Testis (tissue), 2 donors: ENCODE measurements at regions not wholly inside any gene's neighbourhood (a gene's known extent, or its start where the extent isn't known, plus 50 kb on each side); places are given as distances from the start of the nearest gene placed in this dataset.

ENCODE experiments used
- DNase-seq: peaks from one replicate; pipeline ENCODE4 v3.0.0-alpha.2; 2019
- H3K27ac ChIP-seq, 2 donors: fragments of 200-600 bp; sonication (generic); one replicate each; pipeline ENCODE4 v1.5.1; 2019
- H3K27me3 ChIP-seq: fragments of 200-600 bp; sonication (generic); one replicate; pipeline ENCODE4 v1.5.1; 2019
- H3K36me3 ChIP-seq: fragments of 200-600 bp; sonication (generic); one replicate; pipeline ENCODE4 v1.5.1; 2017; ENCODE audit warnings: low read depth; ENCODE audit errors: missing control alignments
- H3K4me1 ChIP-seq: fragments of 200-600 bp; sonication (generic); one replicate; pipeline ENCODE4 v1.5.1; 2019
- H3K4me3 ChIP-seq, 2 donors: fragments of 200-600 bp; sonication (generic); one replicate each; pipeline ENCODE4 v1.5.1; 2017 to 2019
- H3K9me3 ChIP-seq: fragments of 200-600 bp; sonication (generic); one replicate; pipeline ENCODE4 v1.5.1; 2017
- POLR2A ChIP-seq: fragments of 450-650 bp; IDR thresholded peaks from one replicate; pipeline ENCODE4 v1.6.1; 2017; ENCODE audit warnings: antibody characterized with exemption, mild to moderate bottlenecking, moderate library complexity
- WGBS, 2 donors: methylation state at CpG; one replicate each; pipeline ENCODE4 v1.1.5; 2018; 5-methylcytosine and 5-hydroxymethylcytosine counted together
- intact Hi-C: fragments of 100-400 bp; cut with DNase I; formaldehyde crosslinking; loops from one replicate; pipeline ENCODE4 v1.15.1; 2023; ENCODE audit warnings: low total_unique reads
- TF ChIP-seq, protein P1 (sequence below), 3 experiments: fragments of 450-650 bp in 2 of 3; fragments of 200-600 bp in 1 of 3; sonication (generic) in 1 of 3; IDR thresholded peaks; one replicate each; pipeline ENCODE4 v1.5.1; 2016 to 2019; ENCODE audit warnings: antibody characterized with exemption in 3 of 3, mild to moderate bottlenecking in 2 of 3, moderate library complexity in 1 of 3

DNA sequence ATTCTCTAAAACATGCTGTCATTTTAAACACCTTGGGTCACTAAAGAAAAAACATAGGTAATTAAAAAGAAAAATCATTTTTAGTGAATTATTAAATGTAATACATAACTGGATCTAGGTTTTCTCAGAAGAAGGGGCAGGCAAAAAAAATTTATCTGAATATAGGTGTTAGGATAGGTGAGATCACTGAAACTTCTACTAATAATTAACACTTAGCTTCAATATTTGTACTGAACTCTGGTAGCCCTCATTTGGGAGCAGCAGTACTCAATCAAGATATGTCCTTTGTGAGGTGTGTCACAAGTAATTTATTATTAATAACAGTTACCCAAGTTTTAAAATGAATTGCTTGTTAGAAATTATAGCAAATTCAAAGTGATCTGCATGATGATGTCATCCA is 103.6 kb downstream of the ATP23 start:
- H3K9me3 ChIP-seq = no peaks in the 10 kb centered on the region
- no peak for DNase-seq
- H3K36me3 ChIP-seq = no peaks in the 10 kb centered on the region
- H3K4me3 ChIP-seq = no peak overlapping the region
- H3K27me3 ChIP-seq = no peaks in the 10 kb centered on the region
- TF ChIP-seq, protein P1, sequence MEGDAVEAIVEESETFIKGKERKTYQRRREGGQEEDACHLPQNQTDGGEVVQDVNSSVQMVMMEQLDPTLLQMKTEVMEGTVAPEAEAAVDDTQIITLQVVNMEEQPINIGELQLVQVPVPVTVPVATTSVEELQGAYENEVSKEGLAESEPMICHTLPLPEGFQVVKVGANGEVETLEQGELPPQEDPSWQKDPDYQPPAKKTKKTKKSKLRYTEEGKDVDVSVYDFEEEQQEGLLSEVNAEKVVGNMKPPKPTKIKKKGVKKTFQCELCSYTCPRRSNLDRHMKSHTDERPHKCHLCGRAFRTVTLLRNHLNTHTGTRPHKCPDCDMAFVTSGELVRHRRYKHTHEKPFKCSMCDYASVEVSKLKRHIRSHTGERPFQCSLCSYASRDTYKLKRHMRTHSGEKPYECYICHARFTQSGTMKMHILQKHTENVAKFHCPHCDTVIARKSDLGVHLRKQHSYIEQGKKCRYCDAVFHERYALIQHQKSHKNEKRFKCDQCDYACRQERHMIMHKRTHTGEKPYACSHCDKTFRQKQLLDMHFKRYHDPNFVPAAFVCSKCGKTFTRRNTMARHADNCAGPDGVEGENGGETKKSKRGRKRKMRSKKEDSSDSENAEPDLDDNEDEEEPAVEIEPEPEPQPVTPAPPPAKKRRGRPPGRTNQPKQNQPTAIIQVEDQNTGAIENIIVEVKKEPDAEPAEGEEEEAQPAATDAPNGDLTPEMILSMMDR (IDR thresholded peaks at IDR 0.05) = no peak
- TF ChIP-seq POLR2A = no peak
- no peaks in the 10 kb centered on the region for H3K4me1 ChIP-seq
- no peak overlapping the region for H3K27ac ChIP-seq
- intact Hi-C loops = no loop called here

DNA sequence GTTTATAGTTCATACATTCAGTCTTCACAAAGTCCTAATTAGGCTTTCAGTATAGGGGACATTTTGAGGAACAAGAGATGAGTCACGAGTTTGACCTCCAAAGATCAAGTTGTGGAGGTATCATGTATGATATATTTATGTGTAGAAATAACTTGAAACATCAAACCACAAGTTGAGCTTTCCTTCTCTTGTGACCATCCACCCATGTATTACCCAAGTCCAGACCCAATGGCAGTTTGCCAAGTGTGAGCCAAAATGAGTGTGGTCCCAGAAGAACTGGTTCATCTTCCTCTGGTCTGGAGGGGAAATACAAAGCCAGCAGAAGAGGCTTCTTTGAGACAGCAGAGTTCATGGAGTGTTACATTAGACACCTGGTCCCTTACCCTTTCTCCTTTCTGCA is 104.9 kb downstream of the ATP23 start:
- Histone ChIP-seq H3K36me3 (no peaks in the 10 kb centered on the region), H3K4me3 (no peak overlapping the region), H3K27me3 (no peaks in the 10 kb centered on the region), H3K27ac (no peak overlapping the region), H3K9me3 (no peaks in the 10 kb centered on the region), H3K4me1 (no peaks in the 10 kb centered on the region)
- WGBS, 2 donors = 48 to 57% methylated on average over 1 of the region's 1 CpG
- no peak for DNase-seq
- TF ChIP-seq, protein P1 (IDR thresholded peaks at IDR 0.05) = no peak
- TF ChIP-seq POLR2A = no peak
- intact Hi-C loops = no loop called here

DNA sequence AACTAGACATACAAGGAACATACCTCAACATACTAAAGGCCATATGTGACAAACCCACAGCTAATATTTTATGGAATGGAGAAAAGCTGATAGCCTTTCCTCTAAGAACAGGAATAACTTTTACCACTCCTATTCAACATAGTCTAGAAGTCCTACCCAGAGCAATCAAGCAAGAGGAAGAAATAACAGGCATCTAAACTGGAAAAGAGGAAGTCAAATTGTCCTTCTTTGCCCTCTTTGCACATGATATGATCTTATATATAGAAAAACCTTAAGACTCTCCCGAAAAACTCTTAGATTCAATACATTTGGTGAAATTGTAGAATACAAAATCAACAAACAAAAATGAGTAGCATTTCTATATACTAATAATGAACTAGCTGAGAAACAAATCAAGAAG is 110.0 kb downstream of the ATP23 start:
- intact Hi-C loops = no loop called here
- 28 to 34% methylated on average over 1 of the region's 1 CpG for WGBS, 2 donors
- Histone ChIP-seq H3K4me1 (no peaks in the 10 kb centered on the region), H3K27ac (no peak overlapping the region), H3K9me3 (no peaks in the 10 kb centered on the region), H3K27me3 (no peaks in the 10 kb centered on the region), H3K36me3 (no peaks in the 10 kb centered on the region), H3K4me3 (no peak overlapping the region)
- no peak for TF ChIP-seq POLR2A
- TF ChIP-seq, protein P1 (IDR thresholded peaks at IDR 0.05) = no peak
- no peak for DNase-seq

DNA sequence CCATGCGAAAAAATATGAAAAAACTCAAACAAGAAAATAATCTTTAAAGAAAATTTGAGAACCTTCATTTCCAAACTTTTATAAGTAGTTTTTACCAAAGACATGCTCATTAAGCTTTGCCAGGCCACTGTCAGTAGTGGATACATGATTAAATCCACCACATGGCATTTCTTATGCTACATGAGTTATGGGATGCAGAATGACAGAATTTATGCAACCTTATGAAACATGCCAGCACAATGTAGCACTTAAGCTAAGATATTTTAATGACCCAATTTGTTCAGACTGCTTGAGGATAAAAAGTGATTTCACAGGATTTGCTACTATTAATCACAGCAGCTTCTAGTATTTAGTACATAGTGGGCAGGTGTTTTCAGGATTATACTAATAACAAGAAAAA is 123.3 kb downstream of the ATP23 start:
- DNase-seq = no peak
- Histone ChIP-seq H3K36me3 (no peaks in the 10 kb centered on the region), H3K4me1 (no peaks in the 10 kb centered on the region), H3K27ac (no peak overlapping the region), H3K9me3 (no peaks in the 10 kb centered on the region), H3K27me3 (no peaks in the 10 kb centered on the region), H3K4me3 (no peak overlapping the region)
- WGBS, 2 donors = 86 to 88% methylated on average over 1 of the region's 1 CpG
- TF ChIP-seq POLR2A = no peak
- TF ChIP-seq, protein P1 (IDR thresholded peaks at IDR 0.05) = no peak
- intact Hi-C loops = no loop called here

DNA sequence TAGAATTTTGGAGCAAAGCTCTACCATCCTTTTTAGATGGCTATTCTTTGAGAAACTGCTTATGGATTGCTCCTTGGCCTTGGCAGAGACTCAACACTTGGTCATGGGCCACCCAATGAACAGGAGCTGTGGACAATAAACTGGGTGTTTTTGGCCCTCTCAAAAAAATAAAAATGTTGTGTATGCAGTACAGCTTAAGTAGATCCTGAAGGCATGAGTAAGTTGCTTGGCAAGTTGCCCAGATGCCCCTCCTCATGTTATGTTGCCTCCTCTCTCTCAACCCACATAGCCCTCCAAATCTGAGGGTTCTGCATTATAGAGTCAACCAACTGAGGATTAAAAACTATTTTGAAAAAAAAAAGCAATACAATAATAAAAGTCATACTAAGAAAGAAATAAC is 124.9 kb downstream of the ATP23 start:
- H3K4me3 ChIP-seq = no peak overlapping the region
- H3K27me3 ChIP-seq = no peaks in the 10 kb centered on the region
- no peaks in the 10 kb centered on the region for H3K36me3 ChIP-seq
- TF ChIP-seq, protein P1 (IDR thresholded peaks at IDR 0.05) = no peak
- TF ChIP-seq POLR2A = no peak
- DNase-seq = no peak
- no peak overlapping the region for H3K27ac ChIP-seq
- intact Hi-C loops = no loop called here
- no peaks in the 10 kb centered on the region for H3K9me3 ChIP-seq
- H3K4me1 ChIP-seq = no peaks in the 10 kb centered on the region
